ENCODE measurements at regions not wholly inside any gene's neighbourhood (a gene's known extent, or its start where the extent isn't known, plus 50 kb on each side); places are given as distances from the start of the nearest gene placed in this dataset.

DNA sequence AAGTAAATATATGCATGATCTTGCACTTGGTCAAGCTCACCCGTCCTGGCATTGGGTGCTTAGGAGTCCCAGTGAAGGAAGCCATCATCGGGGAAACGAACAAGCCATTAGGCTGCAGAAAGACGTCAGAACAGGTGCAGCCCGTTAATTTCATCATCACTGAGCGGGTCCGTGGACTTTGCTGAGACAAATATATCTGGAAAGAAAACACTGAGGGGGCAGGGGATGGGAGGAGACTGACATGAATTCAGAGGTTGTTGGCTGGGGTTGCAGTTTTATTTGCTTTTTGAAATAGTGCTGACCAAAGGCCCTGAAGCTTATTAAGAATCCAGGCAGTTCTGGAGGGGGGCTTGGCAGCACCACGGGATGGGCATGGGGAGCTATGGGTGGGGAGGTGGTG lies 207.2 kb downstream of the ENGASE start:
- TF ChIP-seq, protein P1, sequence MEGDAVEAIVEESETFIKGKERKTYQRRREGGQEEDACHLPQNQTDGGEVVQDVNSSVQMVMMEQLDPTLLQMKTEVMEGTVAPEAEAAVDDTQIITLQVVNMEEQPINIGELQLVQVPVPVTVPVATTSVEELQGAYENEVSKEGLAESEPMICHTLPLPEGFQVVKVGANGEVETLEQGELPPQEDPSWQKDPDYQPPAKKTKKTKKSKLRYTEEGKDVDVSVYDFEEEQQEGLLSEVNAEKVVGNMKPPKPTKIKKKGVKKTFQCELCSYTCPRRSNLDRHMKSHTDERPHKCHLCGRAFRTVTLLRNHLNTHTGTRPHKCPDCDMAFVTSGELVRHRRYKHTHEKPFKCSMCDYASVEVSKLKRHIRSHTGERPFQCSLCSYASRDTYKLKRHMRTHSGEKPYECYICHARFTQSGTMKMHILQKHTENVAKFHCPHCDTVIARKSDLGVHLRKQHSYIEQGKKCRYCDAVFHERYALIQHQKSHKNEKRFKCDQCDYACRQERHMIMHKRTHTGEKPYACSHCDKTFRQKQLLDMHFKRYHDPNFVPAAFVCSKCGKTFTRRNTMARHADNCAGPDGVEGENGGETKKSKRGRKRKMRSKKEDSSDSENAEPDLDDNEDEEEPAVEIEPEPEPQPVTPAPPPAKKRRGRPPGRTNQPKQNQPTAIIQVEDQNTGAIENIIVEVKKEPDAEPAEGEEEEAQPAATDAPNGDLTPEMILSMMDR (IDR thresholded peaks at IDR 0.05; ENCODE audit: insufficient read depth, low read length, poor library complexity, severe bottlenecking): no peak
- no peak for TF ChIP-seq EZH2phosphoT487 (conservative IDR thresholded peaks at IDR 0.05; ENCODE audit: low read length)

All from SU-DHL-6 (cell line).